Endothelial cell of umbilical vein (primary cell): ENCODE measurements at regions not wholly inside any gene's neighbourhood (a gene's known extent, or its start where the extent isn't known, plus 50 kb on each side); places are given as distances from the start of the nearest gene placed in this dataset.

ENCODE experiments used
- BruUV-seq: library from RNA; stranded (reverse); fragments of 400-500 nt; replicated peaks from 2 replicates; lab custom pipeline; 2021; lab: Mats Ljungman, UMichigan
- CTCF ChIA-PET: fragments of 300-600, 350-600 bp; sonication (Branson Sonifier 250); formaldehyde crosslinking; loops from one replicate; lab custom pipeline; 2021; ENCODE audit warnings: antibody characterized with exemption, inconsistent platforms; lab: Charles Lee
- POLR2A ChIA-PET: fragments of 300-600, 350-600 bp; sonication (Branson Sonifier 250); formaldehyde crosslinking; loops from one replicate; lab custom pipeline; 2021; ENCODE audit warnings: antibody characterized with exemption, inconsistent platforms; lab: Charles Lee
- DNase-seq: peaks from one replicate; pipeline ENCODE4 v3.0.0-alpha.2; 2011; ENCODE audit warnings: low read depth, low spot score
- FAIRE-seq: peaks from 2 replicates; lab custom pipeline; 2011; peaks lifted over from hg19 to GRCh38; lab: Jason Lieb, UNC
- H2AFZ ChIP-seq: 2 replicates; pipeline ENCODE4 v1.6.0; 2012; ENCODE audit warnings: low read depth, low read length, control low read depth, inconsistent platforms
- H3K27ac ChIP-seq: 2 replicates; pipeline ENCODE4 v1.5.1; 2011; ENCODE audit warnings: low read depth, mild to moderate bottlenecking, control low read depth, low read length, moderate library complexity; ENCODE audit not compliant: insufficient read depth
- H3K27me3 ChIP-seq, 2 experiments: 2 replicates each; pipeline versions ENCODE4 v1.6.0 to v1.6.1; 2011; ENCODE audit warnings: low read length in 2 of 2, mixed read lengths in 1 of 2; ENCODE audit not compliant: control insufficient read depth in 2 of 2, insufficient read depth in 2 of 2
- H3K36me3 ChIP-seq, 2 experiments: 2 replicates in 1 of 2; 3 replicates in 1 of 2; pipeline ENCODE4 v1.5.1; 2011; ENCODE audit warnings: low read length in 2 of 2, mild to moderate bottlenecking in 1 of 2, moderate library complexity in 1 of 2; ENCODE audit not compliant: control insufficient read depth in 2 of 2, insufficient read depth in 2 of 2; ENCODE audit errors: extremely low read depth in 1 of 2
- H3K4me1 ChIP-seq: 3 replicates; pipeline ENCODE4 v1.5.1; 2011; ENCODE audit warnings: mild to moderate bottlenecking, low read length; ENCODE audit not compliant: control insufficient read depth, insufficient read depth; ENCODE audit errors: extremely low read depth
- H3K4me2 ChIP-seq: 2 replicates; pipeline ENCODE4 v1.6.1; 2011; ENCODE audit warnings: low read length, control low read depth, mixed read lengths; ENCODE audit not compliant: insufficient read depth
- H3K4me3 ChIP-seq, 3 experiments: fragments of 200-600 bp in 1 of 3; sonication (generic), shearing (Covaris generic) in 1 of 3; replicated peaks in 1 of 3; 2 replicates each; pipeline ENCODE4 v1.5.1; 2011 to 2016; ENCODE audit warnings: control low read depth in 3 of 3, low read length in 3 of 3, mild to moderate bottlenecking in 2 of 3, inconsistent platforms in 1 of 3, low read depth in 1 of 3, moderate library complexity in 1 of 3; ENCODE audit not compliant: insufficient read depth in 1 of 3
- H3K79me2 ChIP-seq: 2 replicates; pipeline ENCODE4 v1.6.0; 2012; ENCODE audit warnings: low read length, inconsistent platforms; ENCODE audit not compliant: control insufficient read depth, insufficient read depth
- H3K9ac ChIP-seq: replicated peaks from 2 replicates; pipeline ENCODE3; 2011; ENCODE audit warnings: low read length, control low read depth; ENCODE audit not compliant: insufficient read depth; ENCODE audit errors: extremely low read depth
- H3K9me1 ChIP-seq: replicated peaks from 3 replicates; pipeline ENCODE4 v1.6.0; 2011; ENCODE audit warnings: mild to moderate bottlenecking, low read length; ENCODE audit not compliant: control insufficient read depth, insufficient read depth; ENCODE audit errors: extremely low read depth
- H3K9me3 ChIP-seq: replicated peaks from 2 replicates; pipeline ENCODE4 v1.5.1; 2012; ENCODE audit warnings: low read length, inconsistent platforms; ENCODE audit not compliant: control insufficient read depth, insufficient read depth
- H4K20me1 ChIP-seq: replicated peaks from 2 replicates; pipeline ENCODE3; 2011; ENCODE audit warnings: mild to moderate bottlenecking, low read length; ENCODE audit not compliant: control insufficient read depth, insufficient read depth; ENCODE audit errors: extremely low read depth
- CTCF ChIP-seq, 2 donors: IDR thresholded peaks; 1 replicate in 1 of 2; 2 replicates in 1 of 2; pipeline ENCODE4 v1.5.1; 2011; ENCODE audit warnings: low read length in 2 of 2, mild to moderate bottlenecking in 2 of 2, moderate library complexity in 2 of 2, control low read depth in 1 of 2, inconsistent platforms in 1 of 2, low read depth in 1 of 2; ENCODE audit not compliant: insufficient read depth in 1 of 2; ENCODE audit errors: extremely low read depth in 1 of 2
- EZH2 ChIP-seq: IDR thresholded peaks from 2 replicates; pipeline ENCODE4 v1.6.1; 2012; ENCODE audit warnings: borderline replicate concordance, low read depth, mild to moderate bottlenecking, moderate library complexity, low read length, inconsistent platforms; ENCODE audit not compliant: severe bottlenecking
- FOS ChIP-seq: IDR thresholded peaks from 2 replicates; pipeline ENCODE4 v1.6.1; 2011; ENCODE audit warnings: mild to moderate bottlenecking, low read length, moderate library complexity, borderline replicate concordance; ENCODE audit not compliant: insufficient read depth
- GATA2 ChIP-seq: IDR thresholded peaks from 2 replicates; pipeline ENCODE4 v1.7.0; 2011; ENCODE audit warnings: low read depth, mild to moderate bottlenecking, moderate library complexity, mixed read lengths, low read length; ENCODE audit not compliant: insufficient read length, insufficient read depth
- JUN ChIP-seq: IDR thresholded peaks from 2 replicates; pipeline ENCODE4 v1.6.1; 2011; ENCODE audit warnings: borderline replicate concordance, low read depth; ENCODE audit not compliant: insufficient read length, insufficient read depth
- MAX ChIP-seq: IDR thresholded peaks from 2 replicates; pipeline ENCODE4 v1.6.1; 2011; ENCODE audit not compliant: insufficient read depth, insufficient read length
- MYC ChIP-seq: IDR thresholded peaks from one replicate; pipeline ENCODE4 v1.6.1; 2011; ENCODE audit warnings: mild to moderate bottlenecking, low read depth, low read length
- POLR2A ChIP-seq: IDR thresholded peaks from 2 replicates; pipeline ENCODE4 v1.6.1; 2012; ENCODE audit warnings: low read depth, mild to moderate bottlenecking, control low read depth, low read length
- POLR2AphosphoS5 ChIP-seq: IDR thresholded peaks from 2 replicates; pipeline ENCODE4 v1.6.1; 2012; ENCODE audit warnings: low read depth, mild to moderate bottlenecking, control low read depth, low read length, moderate library complexity; ENCODE audit not compliant: insufficient read depth
- dilution Hi-C: fragments of 300-500 bp; cut with MboI; formaldehyde crosslinking; loops from one replicate; pipeline ENCODE4 v1.15.0; 2019; ENCODE audit warnings: low sequenced_read_pairs; ENCODE audit not compliant: extremely low pct_ligation_motif_present
- intact Hi-C: fragments of 100-400 bp; cut with micrococcal nuclease; formaldehyde crosslinking; loops from one replicate; pipeline ENCODE4 v1.10.0; 2022

DNA sequence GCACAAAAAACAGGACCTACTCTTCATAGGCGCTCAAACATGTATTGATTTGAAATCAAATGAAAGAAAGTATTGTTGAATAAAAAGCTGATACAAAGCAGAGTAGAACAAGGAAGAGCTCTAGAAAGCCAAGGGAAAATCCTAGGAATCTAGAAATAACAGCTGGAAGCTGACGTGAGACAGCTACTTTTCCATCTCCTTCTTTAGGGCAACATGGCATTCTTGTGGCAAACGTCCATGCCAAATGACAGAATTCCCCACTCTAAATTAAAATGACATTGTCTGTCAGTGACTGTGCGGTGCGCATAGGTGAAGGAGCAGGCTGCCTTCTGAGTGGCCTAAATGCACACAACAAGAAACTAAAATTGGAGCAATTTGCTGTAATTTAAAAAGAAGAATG, 557.4 kb downstream of the SOX11 start:
- ChIA-PET POLR2A (no interaction called here), CTCF (no interaction called here)
- H3K9me3 ChIP-seq: peaks cover 3% of the 10 kb centered on the region
- no peaks in the 10 kb centered on the region for H3K9me1 ChIP-seq
- H3K4me2 ChIP-seq: no peak overlapping the region
- no peaks in the 10 kb centered on the region for H3K27me3 ChIP-seq
- no peak overlapping the region for H3K27ac ChIP-seq
- H3K4me3 ChIP-seq: no peak overlapping the region
- dilution Hi-C loops (no loop called here), intact Hi-C loops (no loop called here)
- no peaks in the 10 kb centered on the region for H3K36me3 ChIP-seq
- DNase-seq (no peak), FAIRE-seq (no peak)
- BruUV-seq: no TSS peak
- H3K4me1 ChIP-seq: no peaks in the 10 kb centered on the region
- H4K20me1 ChIP-seq: no peaks in the 10 kb centered on the region
- TF ChIP-seq MAX (no peak), FOS (no peak), CTCF (IDR thresholded peaks at IDR 0.05; ENCODE audit: extremely low read depth in 1 of 2, insufficient read depth in 1 of 2, low read depth in 1 of 2, low read length in 2 of 2) (no peak), GATA2 (no peak), POLR2AphosphoS5 (no peak), JUN (no peak), MYC (no peak), POLR2A (no peak), EZH2 (no peak)
- H3K79me2 ChIP-seq: no peaks in the 10 kb centered on the region
- no peak overlapping the region for H2AFZ ChIP-seq
- no peak overlapping the region for H3K9ac ChIP-seq
